K562 (cell line): ENCODE measurements at regions not wholly inside any gene's neighbourhood (a gene's known extent, or its start where the extent isn't known, plus 50 kb on each side); places are given as distances from the start of the nearest gene placed in this dataset.

Experiments
- EZH2 ChIP-seq: IDR thresholded peaks from 2 replicates; pipeline ENCODE4 v1.6.1; 2012; ENCODE audit warnings: low read depth, mild to moderate bottlenecking, inconsistent platforms, low read length, borderline replicate concordance
- FOXK1 ChIP-seq: sonication (generic); formaldehyde crosslinking; IDR thresholded peaks from 2 replicates; pipeline ENCODE4 v1.8.0; 2022; ENCODE audit warnings: missing genetic modification reagents, mild to moderate bottlenecking, borderline replicate concordance
- ZNF518B ChIP-seq: fragments of 250-450 bp; sonication (Bioruptor Pico); IDR thresholded peaks from 2 replicates; pipeline ENCODE4 v1.5.0; 2021; ENCODE audit warnings: mild to moderate bottlenecking, moderate library complexity
- TF ChIP-seq, protein P1 (sequence below), 2 experiments: fragments of 450-650 bp in 1 of 2; sonication (generic) in 1 of 2; formaldehyde crosslinking in 1 of 2; IDR thresholded peaks; 2 replicates each; pipeline versions ENCODE4 v1.7.1 to v1.9.0; 2016 to 2022; ENCODE audit warnings: inconsistent platforms in 1 of 2, mild to moderate bottlenecking in 1 of 2, missing genetic modification reagents in 1 of 2
- TF ChIP-seq, protein P2 (sequence below): fragments of 450-650 bp; formaldehyde crosslinking; IDR thresholded peaks from 2 replicates; pipeline ENCODE4 v1.4.0; 2020; ENCODE audit warnings: mild to moderate bottlenecking, moderate library complexity

GRCh38 chr9:129558063-129558550 is 62.8 kb downstream of the C9orf50 start (continued):
- TF ChIP-seq, protein P1, sequence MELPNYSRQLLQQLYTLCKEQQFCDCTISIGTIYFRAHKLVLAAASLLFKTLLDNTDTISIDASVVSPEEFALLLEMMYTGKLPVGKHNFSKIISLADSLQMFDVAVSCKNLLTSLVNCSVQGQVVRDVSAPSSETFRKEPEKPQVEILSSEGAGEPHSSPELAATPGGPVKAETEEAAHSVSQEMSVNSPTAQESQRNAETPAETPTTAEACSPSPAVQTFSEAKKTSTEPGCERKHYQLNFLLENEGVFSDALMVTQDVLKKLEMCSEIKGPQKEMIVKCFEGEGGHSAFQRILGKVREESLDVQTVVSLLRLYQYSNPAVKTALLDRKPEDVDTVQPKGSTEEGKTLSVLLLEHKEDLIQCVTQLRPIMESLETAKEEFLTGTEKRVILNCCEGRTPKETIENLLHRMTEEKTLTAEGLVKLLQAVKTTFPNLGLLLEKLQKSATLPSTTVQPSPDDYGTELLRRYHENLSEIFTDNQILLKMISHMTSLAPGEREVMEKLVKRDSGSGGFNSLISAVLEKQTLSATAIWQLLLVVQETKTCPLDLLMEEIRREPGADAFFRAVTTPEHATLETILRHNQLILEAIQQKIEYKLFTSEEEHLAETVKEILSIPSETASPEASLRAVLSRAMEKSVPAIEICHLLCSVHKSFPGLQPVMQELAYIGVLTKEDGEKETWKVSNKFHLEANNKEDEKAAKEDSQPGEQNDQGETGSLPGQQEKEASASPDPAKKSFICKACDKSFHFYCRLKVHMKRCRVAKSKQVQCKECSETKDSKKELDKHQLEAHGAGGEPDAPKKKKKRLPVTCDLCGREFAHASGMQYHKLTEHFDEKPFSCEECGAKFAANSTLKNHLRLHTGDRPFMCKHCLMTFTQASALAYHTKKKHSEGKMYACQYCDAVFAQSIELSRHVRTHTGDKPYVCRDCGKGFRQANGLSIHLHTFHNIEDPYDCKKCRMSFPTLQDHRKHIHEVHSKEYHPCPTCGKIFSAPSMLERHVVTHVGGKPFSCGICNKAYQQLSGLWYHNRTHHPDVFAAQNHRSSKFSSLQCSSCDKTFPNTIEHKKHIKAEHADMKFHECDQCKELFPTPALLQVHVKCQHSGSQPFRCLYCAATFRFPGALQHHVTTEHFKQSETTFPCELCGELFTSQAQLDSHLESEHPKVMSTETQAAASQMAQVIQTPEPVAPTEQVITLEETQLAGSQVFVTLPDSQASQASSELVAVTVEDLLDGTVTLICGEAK (IDR thresholded peaks at IDR 0.05) = no peak
- TF ChIP-seq, protein P1 (CRISPR knock-in tag; IDR thresholded peaks at IDR 0.05) = no peak
- TF ChIP-seq FOXK1 (CRISPR knock-in tag) = no peak
- TF ChIP-seq ZNF518B (CRISPR knock-in tag) = no peak
- TF ChIP-seq EZH2 = no peak
- TF ChIP-seq, protein P2, sequence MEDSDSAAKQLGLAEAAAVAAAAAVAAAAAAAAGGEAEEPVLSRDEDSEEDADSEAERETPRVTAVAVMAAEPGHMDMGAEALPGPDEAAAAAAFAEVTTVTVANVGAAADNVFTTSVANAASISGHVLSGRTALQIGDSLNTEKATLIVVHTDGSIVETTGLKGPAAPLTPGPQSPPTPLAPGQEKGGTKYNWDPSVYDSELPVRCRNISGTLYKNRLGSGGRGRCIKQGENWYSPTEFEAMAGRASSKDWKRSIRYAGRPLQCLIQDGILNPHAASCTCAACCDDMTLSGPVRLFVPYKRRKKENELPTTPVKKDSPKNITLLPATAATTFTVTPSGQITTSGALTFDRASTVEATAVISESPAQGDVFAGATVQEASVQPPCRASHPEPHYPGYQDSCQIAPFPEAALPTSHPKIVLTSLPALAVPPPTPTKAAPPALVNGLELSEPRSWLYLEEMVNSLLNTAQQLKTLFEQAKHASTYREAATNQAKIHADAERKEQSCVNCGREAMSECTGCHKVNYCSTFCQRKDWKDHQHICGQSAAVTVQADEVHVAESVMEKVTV (CRISPR knock-in tag) = no peak
